GM23338 (cell line): ENCODE measurements at regions not wholly inside any gene's neighbourhood (a gene's known extent, or its start where the extent isn't known, plus 50 kb on each side); places are given as distances from the start of the nearest gene placed in this dataset.

Experiments
- ATAC-seq: fragments of 200-7000 bp; cut with Tn5 transposase; 3 replicates; pipeline ENCODE4 v1.9.1; 2020
- DNase-seq: peaks from one replicate; pipeline ENCODE4 v3.0.0-alpha.2; 2015; ENCODE audit warnings: low spot score
- H2AFZ ChIP-seq: fragments of 200-600 bp; sonication (generic); 2 replicates; pipeline ENCODE4 v1.8.0; 2016; ENCODE audit warnings: antibody characterized with exemption, mild to moderate bottlenecking, moderate library complexity
- H3F3A ChIP-seq: fragments of 200-600 bp; sonication (generic); replicated peaks from 2 replicates; pipeline ENCODE4 v1.8.0; 2017; ENCODE audit warnings: antibody characterized with exemption, mixed run types, low read depth
- H3K27ac ChIP-seq: fragments of 200-600 bp; sonication (generic); 2 replicates; pipeline ENCODE4 v1.6.1; 2016; ENCODE audit warnings: low read depth
- H3K27me3 ChIP-seq: fragments of 200-600 bp; sonication (generic); 2 replicates; pipeline ENCODE4 v1.8.0; 2016; ENCODE audit warnings: mild to moderate bottlenecking, mixed run types, moderate library complexity; ENCODE audit not compliant: insufficient read depth
- H3K36me3 ChIP-seq: fragments of 200-600 bp; sonication (generic); 2 replicates; pipeline ENCODE4 v1.8.0; 2016; ENCODE audit warnings: mild to moderate bottlenecking; ENCODE audit not compliant: insufficient read depth
- H3K4me1 ChIP-seq: fragments of 200-600 bp; sonication (generic); 2 replicates; pipeline ENCODE4 v1.8.0; 2016; ENCODE audit warnings: mild to moderate bottlenecking, moderate library complexity; ENCODE audit not compliant: insufficient read depth
- H3K4me2 ChIP-seq: fragments of 200-600 bp; sonication (generic); 2 replicates; pipeline ENCODE4 v1.7.1; 2017; ENCODE audit warnings: mixed run types
- H3K4me3 ChIP-seq: fragments of 200-600 bp; sonication (generic); 2 replicates; pipeline ENCODE4 v1.6.1; 2016; ENCODE audit warnings: mixed run types
- H3K79me2 ChIP-seq: fragments of 200-600 bp; sonication (generic); replicated peaks from 2 replicates; pipeline ENCODE4 v1.8.0; 2017; ENCODE audit warnings: mild to moderate bottlenecking; ENCODE audit not compliant: insufficient read depth
- H3K9me2 ChIP-seq: fragments of 200-600 bp; sonication (generic); 2 replicates; pipeline ENCODE4 v1.8.0; 2017; ENCODE audit not compliant: insufficient read depth
- H4K20me1 ChIP-seq: fragments of 200-600 bp; sonication (generic); replicated peaks from 2 replicates; pipeline ENCODE4 v1.8.0; 2017; ENCODE audit warnings: mild to moderate bottlenecking; ENCODE audit not compliant: insufficient read depth
- H3K27ac Mint-ChIP-seq: 2 replicates; pipeline ENCODE4 v1.8.0; 2020; ENCODE audit warnings: inconsistent platforms, mild to moderate bottlenecking, moderate library complexity, mixed read lengths
- H3K27me3 Mint-ChIP-seq: 3 replicates; pipeline ENCODE4 v1.8.0; 2022; ENCODE audit warnings: low read depth, mild to moderate bottlenecking, moderate library complexity, mixed read lengths, inconsistent platforms; ENCODE audit not compliant: insufficient read depth, poor library complexity
- H3K36me3 Mint-ChIP-seq: 3 replicates; pipeline ENCODE4 v1.8.0; 2021; ENCODE audit warnings: low read depth, mild to moderate bottlenecking, inconsistent platforms, moderate library complexity, mixed read lengths
- H3K4me1 Mint-ChIP-seq: 3 replicates; pipeline ENCODE4 v1.8.0; 2020; ENCODE audit warnings: mild to moderate bottlenecking, inconsistent platforms, mixed read lengths
- H3K4me3 Mint-ChIP-seq: 3 replicates; pipeline ENCODE4 v1.8.0; 2021; ENCODE audit warnings: moderate library complexity, mild to moderate bottlenecking, inconsistent platforms, mixed read lengths
- H3K9me3 Mint-ChIP-seq: 3 replicates; pipeline ENCODE4 v1.8.0; 2020; ENCODE audit warnings: moderate library complexity, mild to moderate bottlenecking, inconsistent platforms, mixed read lengths
- CREB1 ChIP-seq: fragments of 250-450 bp; sonication (Bioruptor Pico); IDR thresholded peaks from 2 replicates; pipeline ENCODE4 v1.5.0; 2020; ENCODE audit warnings: low read depth, mild to moderate bottlenecking, moderate library complexity
- EZH2 ChIP-seq: fragments of 200-600 bp; sonication (generic); IDR thresholded peaks from one replicate; pipeline ENCODE4 v1.8.0; 2017; ENCODE audit warnings: antibody characterized with exemption, mild to moderate bottlenecking, low read depth; ENCODE audit not compliant: unreplicated experiment
- EZH2phosphoT487 ChIP-seq: fragments of 200-600 bp; sonication (generic); IDR thresholded peaks from one replicate; pipeline ENCODE4 v1.8.1; 2018; ENCODE audit warnings: antibody characterized with exemption; ENCODE audit not compliant: unreplicated experiment
- JUNB ChIP-seq: IDR thresholded peaks from one replicate; pipeline ENCODE4 v1.6.1; 2016; ENCODE audit warnings: antibody characterized with exemption; ENCODE audit not compliant: unreplicated experiment
- NANOG ChIP-seq: IDR thresholded peaks from 2 replicates; pipeline ENCODE4 v1.6.1; 2016; ENCODE audit warnings: antibody characterized with exemption, borderline replicate concordance
- POLR2AphosphoS5 ChIP-seq: IDR thresholded peaks from 2 replicates; pipeline ENCODE4 v1.6.1; 2016; ENCODE audit warnings: antibody characterized with exemption, low read depth
- STAT1 ChIP-seq: IDR thresholded peaks from one replicate; pipeline ENCODE4 v1.6.1; 2016; ENCODE audit warnings: antibody characterized with exemption; ENCODE audit not compliant: unreplicated experiment
- ZNF114 ChIP-seq: fragments of 250-450 bp; sonication (Bioruptor Pico); IDR thresholded peaks from 2 replicates; pipeline ENCODE4 v1.5.0; 2020; ENCODE audit warnings: mild to moderate bottlenecking, moderate library complexity
- ZNF331 ChIP-seq: fragments of 250-450 bp; sonication (Bioruptor Pico); IDR thresholded peaks from 2 replicates; pipeline ENCODE4 v1.5.0; 2020; ENCODE audit warnings: low read depth, mild to moderate bottlenecking, moderate library complexity
- ZNF462 ChIP-seq: fragments of 250-450 bp; sonication (Bioruptor Pico); IDR thresholded peaks from 2 replicates; pipeline ENCODE4 v1.5.0; 2020; ENCODE audit warnings: mild to moderate bottlenecking, moderate library complexity
- TF ChIP-seq, protein P1 (sequence below), 2 experiments: fragments of 200-600 bp in 1 of 2; sonication (generic) in 1 of 2; conservative IDR thresholded peaks; 2 replicates each; pipeline versions ENCODE4 v1.5.1 to v1.6.1; 2016 to 2017; ENCODE audit warnings: antibody characterized with exemption in 2 of 2, low read depth in 2 of 2, mild to moderate bottlenecking in 2 of 2, moderate library complexity in 1 of 2
- TF ChIP-seq, protein P2 (sequence below): IDR thresholded peaks from 2 replicates; pipeline ENCODE4 v1.6.1; 2016; ENCODE audit warnings: antibody characterized with exemption
- TF ChIP-seq, protein P3 (sequence below): IDR thresholded peaks from one replicate; pipeline ENCODE4 v1.6.1; 2018; ENCODE audit warnings: antibody characterized with exemption; ENCODE audit not compliant: unreplicated experiment

GRCh38 chr20:48262466-48262865 is 477.2 kb upstream of the SULF2 start:
- H4K20me1 ChIP-seq: no peaks in the 10 kb centered on the region
- ATAC-seq: no peak

More at GRCh38 chr20:48262466-48262865, 477.2 kb upstream of the SULF2 start:
- Mint-ChIP-seq H3K27me3 (peaks cover 3% of the 10 kb centered on the region), H3K4me1 (peaks cover 8% of the 10 kb centered on the region), H3K9me3 (no peaks in the 10 kb centered on the region; the same call in 1 of the 3 replicates), H3K27ac (no peak overlapping the region), H3K36me3 (no peaks in the 10 kb centered on the region), H3K4me3 (no peak overlapping the region)
- DNase-seq: no peak
- Histone ChIP-seq H3K4me3 (no peak overlapping the region), H3F3A (no peaks in the 10 kb centered on the region), H3K27me3 (no peaks in the 10 kb centered on the region), H3K4me1 (no peaks in the 10 kb centered on the region), H3K4me2 (no peak overlapping the region), H2AFZ (no peak overlapping the region), H3K79me2 (no peaks in the 10 kb centered on the region), H3K9me2 (peaks cover 19% of the 10 kb centered on the region; the same call in 1 of the 2 replicates), H3K36me3 (no peaks in the 10 kb centered on the region), H3K27ac (no peak overlapping the region)
- TF ChIP-seq JUNB (no peak), ZNF331 (no peak), EZH2 (no peak), CREB1 (no peak), STAT1 (no peak), EZH2phosphoT487 (no peak), POLR2AphosphoS5 (no peak), NANOG (no peak), ZNF462 (CRISPR knock-in tag) (no peak), ZNF114 (CRISPR knock-in tag) (no peak)
- TF ChIP-seq, protein P1, sequence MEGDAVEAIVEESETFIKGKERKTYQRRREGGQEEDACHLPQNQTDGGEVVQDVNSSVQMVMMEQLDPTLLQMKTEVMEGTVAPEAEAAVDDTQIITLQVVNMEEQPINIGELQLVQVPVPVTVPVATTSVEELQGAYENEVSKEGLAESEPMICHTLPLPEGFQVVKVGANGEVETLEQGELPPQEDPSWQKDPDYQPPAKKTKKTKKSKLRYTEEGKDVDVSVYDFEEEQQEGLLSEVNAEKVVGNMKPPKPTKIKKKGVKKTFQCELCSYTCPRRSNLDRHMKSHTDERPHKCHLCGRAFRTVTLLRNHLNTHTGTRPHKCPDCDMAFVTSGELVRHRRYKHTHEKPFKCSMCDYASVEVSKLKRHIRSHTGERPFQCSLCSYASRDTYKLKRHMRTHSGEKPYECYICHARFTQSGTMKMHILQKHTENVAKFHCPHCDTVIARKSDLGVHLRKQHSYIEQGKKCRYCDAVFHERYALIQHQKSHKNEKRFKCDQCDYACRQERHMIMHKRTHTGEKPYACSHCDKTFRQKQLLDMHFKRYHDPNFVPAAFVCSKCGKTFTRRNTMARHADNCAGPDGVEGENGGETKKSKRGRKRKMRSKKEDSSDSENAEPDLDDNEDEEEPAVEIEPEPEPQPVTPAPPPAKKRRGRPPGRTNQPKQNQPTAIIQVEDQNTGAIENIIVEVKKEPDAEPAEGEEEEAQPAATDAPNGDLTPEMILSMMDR (conservative IDR thresholded peaks at IDR 0.05; ENCODE audit: low read depth in 2 of 2): no peak
- TF ChIP-seq, protein P2, sequence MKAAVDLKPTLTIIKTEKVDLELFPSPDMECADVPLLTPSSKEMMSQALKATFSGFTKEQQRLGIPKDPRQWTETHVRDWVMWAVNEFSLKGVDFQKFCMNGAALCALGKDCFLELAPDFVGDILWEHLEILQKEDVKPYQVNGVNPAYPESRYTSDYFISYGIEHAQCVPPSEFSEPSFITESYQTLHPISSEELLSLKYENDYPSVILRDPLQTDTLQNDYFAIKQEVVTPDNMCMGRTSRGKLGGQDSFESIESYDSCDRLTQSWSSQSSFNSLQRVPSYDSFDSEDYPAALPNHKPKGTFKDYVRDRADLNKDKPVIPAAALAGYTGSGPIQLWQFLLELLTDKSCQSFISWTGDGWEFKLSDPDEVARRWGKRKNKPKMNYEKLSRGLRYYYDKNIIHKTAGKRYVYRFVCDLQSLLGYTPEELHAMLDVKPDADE: no peak
- TF ChIP-seq, protein P3, sequence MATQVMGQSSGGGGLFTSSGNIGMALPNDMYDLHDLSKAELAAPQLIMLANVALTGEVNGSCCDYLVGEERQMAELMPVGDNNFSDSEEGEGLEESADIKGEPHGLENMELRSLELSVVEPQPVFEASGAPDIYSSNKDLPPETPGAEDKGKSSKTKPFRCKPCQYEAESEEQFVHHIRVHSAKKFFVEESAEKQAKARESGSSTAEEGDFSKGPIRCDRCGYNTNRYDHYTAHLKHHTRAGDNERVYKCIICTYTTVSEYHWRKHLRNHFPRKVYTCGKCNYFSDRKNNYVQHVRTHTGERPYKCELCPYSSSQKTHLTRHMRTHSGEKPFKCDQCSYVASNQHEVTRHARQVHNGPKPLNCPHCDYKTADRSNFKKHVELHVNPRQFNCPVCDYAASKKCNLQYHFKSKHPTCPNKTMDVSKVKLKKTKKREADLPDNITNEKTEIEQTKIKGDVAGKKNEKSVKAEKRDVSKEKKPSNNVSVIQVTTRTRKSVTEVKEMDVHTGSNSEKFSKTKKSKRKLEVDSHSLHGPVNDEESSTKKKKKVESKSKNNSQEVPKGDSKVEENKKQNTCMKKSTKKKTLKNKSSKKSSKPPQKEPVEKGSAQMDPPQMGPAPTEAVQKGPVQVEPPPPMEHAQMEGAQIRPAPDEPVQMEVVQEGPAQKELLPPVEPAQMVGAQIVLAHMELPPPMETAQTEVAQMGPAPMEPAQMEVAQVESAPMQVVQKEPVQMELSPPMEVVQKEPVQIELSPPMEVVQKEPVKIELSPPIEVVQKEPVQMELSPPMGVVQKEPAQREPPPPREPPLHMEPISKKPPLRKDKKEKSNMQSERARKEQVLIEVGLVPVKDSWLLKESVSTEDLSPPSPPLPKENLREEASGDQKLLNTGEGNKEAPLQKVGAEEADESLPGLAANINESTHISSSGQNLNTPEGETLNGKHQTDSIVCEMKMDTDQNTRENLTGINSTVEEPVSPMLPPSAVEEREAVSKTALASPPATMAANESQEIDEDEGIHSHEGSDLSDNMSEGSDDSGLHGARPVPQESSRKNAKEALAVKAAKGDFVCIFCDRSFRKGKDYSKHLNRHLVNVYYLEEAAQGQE: no peak
